GM06990 (cell line): ENCODE measurements at regions not wholly inside any gene's neighbourhood (a gene's known extent, or its start where the extent isn't known, plus 50 kb on each side); places are given as distances from the start of the nearest gene placed in this dataset.

Experiments
- DNase-seq: peaks from one replicate; pipeline ENCODE4 v3.0.0-alpha.2; 2011; ENCODE audit not compliant: insufficient read length; ENCODE audit errors: extremely low read depth
- H3K27me3 ChIP-seq: replicated peaks from 2 replicates; pipeline ENCODE4 v1.6.0; 2011; ENCODE audit warnings: low read length; ENCODE audit not compliant: control insufficient read depth, insufficient read depth
- H3K36me3 ChIP-seq: 2 replicates; pipeline ENCODE4 v1.5.1; 2011; ENCODE audit warnings: low read length; ENCODE audit not compliant: control insufficient read depth, insufficient read depth
- H3K4me3 ChIP-seq: replicated peaks from 2 replicates; pipeline ENCODE4 v1.5.1; 2011; ENCODE audit warnings: low read depth, mild to moderate bottlenecking, control low read depth, low read length
- CTCF ChIP-seq: IDR thresholded peaks from 2 replicates; pipeline ENCODE4 v1.5.1; 2011; ENCODE audit warnings: low read length, control low read depth, mild to moderate bottlenecking, inconsistent platforms; ENCODE audit not compliant: insufficient read depth, poor library complexity, severe bottlenecking

GRCh38 chr5:125521289-125521688 lies 774.9 kb upstream of the ZNF608 start:
- no peak for TF ChIP-seq CTCF
- H3K36me3 ChIP-seq, result no peaks in the 10 kb centered on the region
- no peak overlapping the region for H3K4me3 ChIP-seq
- no peak for DNase-seq
- H3K27me3 ChIP-seq, result no peaks in the 10 kb centered on the region

- no peak for TF ChIP-seq CTCF
- DNase-seq, result no peak
- Histone ChIP-seq H3K4me3 (no peak overlapping the region), H3K27me3 (no peaks in the 10 kb centered on the region), H3K36me3 (no peaks in the 10 kb centered on the region)
Measured at GRCh38 chr5:125525356-125525755, 778.9 kb upstream of the ZNF608 start.

- no peak for DNase-seq
- no peak for TF ChIP-seq CTCF
- H3K4me3 ChIP-seq, result no peak overlapping the region
- H3K27me3 ChIP-seq, result no peaks in the 10 kb centered on the region
- no peaks in the 10 kb centered on the region for H3K36me3 ChIP-seq
Measured at GRCh38 chr5:125526966-125527365, 780.5 kb upstream of the ZNF608 start.

- Histone ChIP-seq H3K27me3 (no peaks in the 10 kb centered on the region), H3K36me3 (no peaks in the 10 kb centered on the region), H3K4me3 (no peak overlapping the region)
- DNase-seq, result no peak
- TF ChIP-seq CTCF, result no peak
Measured at GRCh38 chr5:125528881-125529280, 782.4 kb upstream of the ZNF608 start.

- no peak overlapping the region for H3K4me3 ChIP-seq
- H3K27me3 ChIP-seq, result no peaks in the 10 kb centered on the region
- DNase-seq, result no peak
- H3K36me3 ChIP-seq, result no peaks in the 10 kb centered on the region
- no peak for TF ChIP-seq CTCF
Measured at GRCh38 chr5:125530833-125531615, 784.6 kb upstream of the ZNF608 start.
